ENCODE measurements at regions not wholly inside any gene's neighbourhood (a gene's known extent, or its start where the extent isn't known, plus 50 kb on each side); places are given as distances from the start of the nearest gene placed in this dataset.

DNA sequence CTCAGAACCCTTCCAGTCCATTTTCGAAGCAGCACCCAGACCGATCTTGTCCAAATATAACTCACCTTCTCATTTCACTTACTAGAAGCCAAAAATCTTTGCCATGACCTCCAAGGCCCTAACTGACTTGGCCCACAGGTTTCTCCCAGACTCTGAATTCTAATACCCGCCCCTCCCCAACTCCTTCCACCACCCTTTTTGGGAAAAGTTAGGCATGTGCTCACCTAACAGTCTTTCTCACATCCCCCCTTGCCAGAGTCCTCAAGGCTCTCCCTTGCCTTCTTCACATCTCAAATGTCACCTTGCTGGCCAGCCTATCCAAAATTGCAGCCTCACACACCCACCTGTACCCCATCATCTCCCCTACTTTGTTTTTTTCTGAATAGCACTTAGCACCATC, 369.3 kb downstream of the NXPE2 start:
- no peak for TF ChIP-seq ETV6 (conservative IDR thresholded peaks at IDR 0.05 in 1 of 2, IDR thresholded peaks at IDR 0.05 in 1 of 2; ENCODE audit: borderline replicate concordance in 1 of 2, low read depth in 1 of 2)
- TF ChIP-seq CTCF (IDR thresholded peaks at IDR 0.05 in 2 of 3, conservative IDR thresholded peaks at IDR 0.05 in 1 of 3; ENCODE audit: control insufficient read depth in 2 of 3, extremely low read depth in 1 of 3, insufficient read depth in 1 of 3, low read depth in 3 of 3, low read length in 3 of 3) = no peak
- no peak for TF ChIP-seq EP300 (IDR thresholded peaks at IDR 0.05; ENCODE audit: borderline replicate concordance in 1 of 2, control insufficient read depth in 1 of 2, low read depth in 2 of 2, low read length in 2 of 2)
- no peak for TF ChIP-seq TBL1XR1 (IDR thresholded peaks at IDR 0.05; ENCODE audit: low read depth, low read length)
- TF ChIP-seq, protein P1, sequence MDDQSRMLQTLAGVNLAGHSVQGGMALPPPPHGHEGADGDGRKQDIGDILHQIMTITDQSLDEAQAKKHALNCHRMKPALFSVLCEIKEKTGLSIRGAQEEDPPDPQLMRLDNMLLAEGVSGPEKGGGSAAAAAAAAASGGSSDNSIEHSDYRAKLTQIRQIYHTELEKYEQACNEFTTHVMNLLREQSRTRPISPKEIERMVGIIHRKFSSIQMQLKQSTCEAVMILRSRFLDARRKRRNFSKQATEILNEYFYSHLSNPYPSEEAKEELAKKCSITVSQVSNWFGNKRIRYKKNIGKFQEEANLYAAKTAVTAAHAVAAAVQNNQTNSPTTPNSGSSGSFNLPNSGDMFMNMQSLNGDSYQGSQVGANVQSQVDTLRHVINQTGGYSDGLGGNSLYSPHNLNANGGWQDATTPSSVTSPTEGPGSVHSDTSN (IDR thresholded peaks at IDR 0.05; ENCODE audit: insufficient replicate concordance, low read depth, low read length) = no peak

All from GM12878 (cell line).